ENCODE measurements at regions not wholly inside any gene's neighbourhood (a gene's known extent, or its start where the extent isn't known, plus 50 kb on each side); places are given as distances from the start of the nearest gene placed in this dataset.

- TF ChIP-seq ZFX (IDR thresholded peaks at IDR 0.05) (no peak), CTCF (conservative IDR thresholded peaks at IDR 0.05) (no peak)
These were observed 56.1 kb upstream of the MAF start for GRCh38 chr16:79656553-79657115.

Measured in C4-2B (cell line).